CD4-positive, CD25-positive, alpha-beta regulatory T cell (primary cell): ENCODE measurements at regions not wholly inside any gene's neighbourhood (a gene's known extent, or its start where the extent isn't known, plus 50 kb on each side); places are given as distances from the start of the nearest gene placed in this dataset.

Experiments used
- ATAC-seq, 2 donors: fragments of 150-1000 bp; cut with Tn5 transposase; one replicate each; pipeline ENCODE4 v1.10.0; 2021; ENCODE audit warnings: low read depth in 2 of 2, moderate number of reproducible peaks in 2 of 2, moderate library complexity in 1 of 2
- DNase-seq, 3 donors: peaks; one replicate each; pipeline versions ENCODE4 v3.0.0 to v3.0.0-alpha.2; 2012 to 2022; ENCODE audit warnings: mixed read lengths in 1 of 3
- H3K27ac ChIP-seq: one replicate; pipeline ENCODE4 v1.7.0; 2013; ENCODE audit warnings: mild to moderate bottlenecking, low read length; ENCODE audit not compliant: insufficient read depth, poor library complexity, severe bottlenecking
- H3K27me3 ChIP-seq: one replicate; pipeline ENCODE4 v1.7.0; 2013; ENCODE audit warnings: low read length; ENCODE audit not compliant: control insufficient read depth, insufficient read depth
- H3K36me3 ChIP-seq: one replicate; pipeline ENCODE4 v1.7.0; 2013; ENCODE audit warnings: mild to moderate bottlenecking, low read length, moderate library complexity; ENCODE audit not compliant: control insufficient read depth, insufficient read depth
- H3K4me1 ChIP-seq: 2 replicates; pipeline ENCODE4 v1.7.0; 2013; ENCODE audit warnings: mild to moderate bottlenecking, low read length; ENCODE audit not compliant: insufficient read depth, control insufficient read depth, poor library complexity, severe bottlenecking
- H3K4me3 ChIP-seq: one replicate; pipeline ENCODE4 v1.7.0; 2013; ENCODE audit warnings: low read depth, mild to moderate bottlenecking, low read length, moderate library complexity
- H3K9me3 ChIP-seq, 2 experiments: 1 replicate in 1 of 2; 2 replicates in 1 of 2; pipeline ENCODE4 v1.7.0; 2013; ENCODE audit warnings: low read length in 2 of 2, mild to moderate bottlenecking in 1 of 2, moderate library complexity in 1 of 2; ENCODE audit not compliant: control insufficient read depth in 2 of 2
- H3K27ac Mint-ChIP-seq, 3 donors: one replicate each; pipeline ENCODE4 v1.8.0; 2020 to 2022; ENCODE audit warnings: mild to moderate bottlenecking in 3 of 3, mixed read lengths in 3 of 3, moderate library complexity in 2 of 3
- H3K27me3 Mint-ChIP-seq: one replicate; pipeline ENCODE4 v1.8.0; 2022; ENCODE audit warnings: mild to moderate bottlenecking, mixed read lengths
- H3K36me3 Mint-ChIP-seq: one replicate; pipeline ENCODE4 v1.8.0; 2020; ENCODE audit warnings: mixed read lengths
- H3K4me1 Mint-ChIP-seq, 4 donors: one replicate each; pipeline ENCODE4 v1.8.0; 2020 to 2022; ENCODE audit warnings: mixed read lengths in 4 of 4, mild to moderate bottlenecking in 1 of 4
- H3K4me3 Mint-ChIP-seq, 4 donors: one replicate each; pipeline ENCODE4 v1.8.0; 2020 to 2022; ENCODE audit warnings: mild to moderate bottlenecking in 4 of 4, mixed read lengths in 4 of 4, moderate library complexity in 3 of 4
- H3K9me3 Mint-ChIP-seq, 7 donors: one replicate each; pipeline ENCODE4 v1.8.0; 2020 to 2022; ENCODE audit warnings: mixed read lengths in 7 of 7, mild to moderate bottlenecking in 3 of 7, moderate library complexity in 2 of 7

DNA sequence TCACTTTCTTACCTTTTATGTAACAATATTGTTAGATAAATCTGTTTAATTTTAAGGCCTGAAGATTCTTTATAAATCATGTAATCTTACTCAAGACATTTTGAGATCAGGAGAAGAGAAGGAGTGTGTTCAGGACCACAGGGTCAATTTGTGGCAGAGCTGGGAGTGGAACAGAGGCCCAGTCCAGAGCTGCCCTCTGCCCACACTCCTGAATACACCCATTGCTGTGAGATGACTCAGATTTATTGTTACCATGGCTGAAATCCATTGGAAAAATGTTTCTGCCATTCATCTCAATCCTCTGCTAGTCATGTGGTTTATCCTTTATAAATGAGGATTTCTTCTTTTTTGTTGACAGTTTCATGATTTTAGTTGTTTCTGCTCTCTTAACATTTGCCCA lies 100.5 kb upstream of the STXBP6 start:
- Mint-ChIP-seq H3K27me3 (no peaks in the 10 kb centered on the region), H3K4me1 (no peaks in the 10 kb centered on the region), H3K9me3 (no peaks in the 10 kb centered on the region), H3K36me3 (no peaks in the 10 kb centered on the region), H3K27ac (no peak overlapping the region), H3K4me3 (no peak overlapping the region)
- Histone ChIP-seq H3K27ac (no peak overlapping the region), H3K36me3 (no peaks in the 10 kb centered on the region), H3K4me1 (no peaks in the 10 kb centered on the region), H3K9me3 (no peaks in the 10 kb centered on the region), H3K27me3 (no peaks in the 10 kb centered on the region), H3K4me3 (no peak overlapping the region)
- ATAC-seq (no peak), DNase-seq (no peak)

DNA sequence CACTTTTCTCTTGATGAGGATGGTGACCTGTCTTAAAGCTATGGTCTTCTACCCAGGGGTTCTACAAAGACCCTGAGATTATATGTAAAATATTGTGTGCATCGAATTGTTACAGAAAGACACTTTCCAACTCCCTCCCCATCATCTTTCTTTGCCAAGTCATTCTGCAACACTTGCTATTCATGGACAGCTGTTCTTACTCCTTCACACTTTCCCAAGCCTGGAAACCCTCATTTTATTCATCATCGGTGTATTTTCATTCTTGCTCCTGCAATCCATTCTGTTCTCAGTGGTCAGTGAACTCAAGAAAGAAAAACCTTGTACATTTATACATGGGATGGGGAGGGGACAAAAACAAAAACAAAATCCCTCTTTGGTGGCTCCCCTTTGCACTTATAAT lies 90.5 kb upstream of the STXBP6 start:
- DNase-seq (no peak), ATAC-seq (no peak)
- Histone ChIP-seq H3K9me3 (no peaks in the 10 kb centered on the region), H3K36me3 (no peaks in the 10 kb centered on the region), H3K4me1 (no peaks in the 10 kb centered on the region), H3K27ac (no peak overlapping the region), H3K4me3 (no peak overlapping the region), H3K27me3 (no peaks in the 10 kb centered on the region)
- Mint-ChIP-seq H3K4me3 (no peak overlapping the region), H3K36me3 (no peaks in the 10 kb centered on the region), H3K27ac (no peak overlapping the region), H3K9me3 (peaks cover 0 to 3% (median 0%) of the 10 kb centered on the region in 7 donors), H3K27me3 (no peaks in the 10 kb centered on the region), H3K4me1 (no peaks in the 10 kb centered on the region)

- Histone ChIP-seq H3K9me3 (no peaks in the 10 kb centered on the region), H3K27me3 (no peaks in the 10 kb centered on the region), H3K4me1 (no peaks in the 10 kb centered on the region), H3K36me3 (no peaks in the 10 kb centered on the region), H3K4me3 (no peak overlapping the region), H3K27ac (no peak overlapping the region)
- no peaks in the 10 kb centered on the region for H3K27me3 Mint-ChIP-seq
- peaks cover 0 to 4% (median 3%) of the 10 kb centered on the region in 4 donors for H3K4me1 Mint-ChIP-seq
- H3K36me3 Mint-ChIP-seq = no peaks in the 10 kb centered on the region
- no peak overlapping the region for H3K27ac Mint-ChIP-seq
- DNase-seq (no peak), ATAC-seq (no peak)
- no peak overlapping the region for H3K4me3 Mint-ChIP-seq
- peaks cover 0 to 3% (median 0%) of the 10 kb centered on the region in 7 donors for H3K9me3 Mint-ChIP-seq
Measured at GRCh38 chr14:25136811-25137210, 86.9 kb upstream of the STXBP6 start.

DNA sequence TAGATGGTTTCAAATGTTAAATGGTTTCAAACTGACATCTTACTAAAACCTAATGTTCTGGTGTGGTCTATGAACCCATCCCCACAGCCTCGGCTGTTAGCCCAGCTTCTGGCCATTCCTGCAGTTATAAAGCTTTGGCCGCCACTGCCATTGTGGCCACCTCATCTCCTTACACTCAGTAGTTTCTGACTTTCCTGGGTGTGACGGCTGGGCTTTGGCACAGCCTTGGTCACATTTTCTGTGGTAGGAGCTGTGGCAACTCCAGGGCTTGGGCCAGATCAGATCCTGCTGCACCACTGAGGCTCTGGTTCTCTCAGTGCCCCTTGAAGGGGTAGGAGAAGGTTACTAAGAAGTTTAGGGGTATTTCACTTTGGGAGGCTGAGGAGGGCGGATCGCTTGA lies 84.2 kb upstream of the STXBP6 start:
- Mint-ChIP-seq H3K27ac (no peak overlapping the region), H3K4me3 (no peak overlapping the region)

GRCh38 chr14:25132732-25133422 lies 82.9 kb upstream of the STXBP6 start:
- peak overlapping the region in 1 of 3 donors; percentile 54 for H3K27ac Mint-ChIP-seq
- peak; percentile 53 to 77 for ATAC-seq

More for the DNA sequence above, 84.2 kb upstream of the STXBP6 start:
- Histone ChIP-seq H3K27ac (no peak overlapping the region), H3K27me3 (no peaks in the 10 kb centered on the region), H3K4me1 (no peaks in the 10 kb centered on the region), H3K4me3 (no peak overlapping the region), H3K36me3 (no peaks in the 10 kb centered on the region), H3K9me3 (no peaks in the 10 kb centered on the region)
- DNase-seq (no peak), ATAC-seq (no peak)
- Mint-ChIP-seq H3K36me3 (no peaks in the 10 kb centered on the region), H3K4me1 (peaks cover 0 to 5% (median 3%) of the 10 kb centered on the region in 4 donors), H3K27me3 (no peaks in the 10 kb centered on the region), H3K9me3 (peaks cover 0 to 3% (median 0%) of the 10 kb centered on the region in 7 donors)

DNA sequence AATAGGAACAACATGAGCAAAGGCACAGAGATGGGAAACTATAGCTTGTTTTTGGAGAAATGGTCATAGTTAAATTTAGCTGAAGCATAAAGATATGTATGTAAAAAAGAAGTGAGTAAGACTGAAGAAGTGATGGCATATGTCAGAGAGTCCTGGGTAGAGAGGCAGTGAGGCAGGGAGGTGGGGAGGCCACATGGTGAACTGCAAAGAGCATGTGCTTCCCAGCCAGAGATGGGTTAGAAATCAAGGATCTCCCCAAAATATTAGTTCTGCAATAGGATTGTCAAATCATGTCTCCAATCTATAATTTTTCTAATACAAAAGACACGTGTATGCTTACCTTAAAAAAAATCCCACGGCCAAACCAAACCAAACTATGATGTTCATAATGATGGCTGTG lies 82.1 kb upstream of the STXBP6 start:
- Histone ChIP-seq H3K27me3 (no peaks in the 10 kb centered on the region), H3K4me1 (no peaks in the 10 kb centered on the region), H3K36me3 (no peaks in the 10 kb centered on the region), H3K27ac (no peak overlapping the region), H3K9me3 (no peaks in the 10 kb centered on the region), H3K4me3 (no peak overlapping the region)
- DNase-seq (no peak), ATAC-seq (no peak)
- Mint-ChIP-seq H3K4me1 (peaks cover 0 to 5% (median 3%) of the 10 kb centered on the region in 4 donors), H3K27ac (no peak overlapping the region), H3K27me3 (no peaks in the 10 kb centered on the region), H3K9me3 (peaks cover 0 to 3% (median 0%) of the 10 kb centered on the region in 7 donors), H3K36me3 (no peaks in the 10 kb centered on the region), H3K4me3 (no peak overlapping the region)

More at GRCh38 chr14:25132732-25133422, 82.9 kb upstream of the STXBP6 start:
- H3K36me3 Mint-ChIP-seq = no peaks in the 10 kb centered on the region
- Histone ChIP-seq H3K4me3 (no peak overlapping the region), H3K27ac (no peak overlapping the region), H3K4me1 (no peaks in the 10 kb centered on the region), H3K27me3 (no peaks in the 10 kb centered on the region), H3K36me3 (no peaks in the 10 kb centered on the region), H3K9me3 (no peaks in the 10 kb centered on the region)
- H3K9me3 Mint-ChIP-seq = peaks cover 0 to 3% (median 0%) of the 10 kb centered on the region in 7 donors
- no peaks in the 10 kb centered on the region for H3K27me3 Mint-ChIP-seq
- DNase-seq = peak; percentile 1 to 49 (median 8)
- H3K4me3 Mint-ChIP-seq = no peak overlapping the region
- H3K4me1 Mint-ChIP-seq = peaks cover 0 to 5% (median 3%) of the 10 kb centered on the region in 4 donors

- no peak for ATAC-seq
- no peaks in the 10 kb centered on the region for H3K36me3 ChIP-seq
- Mint-ChIP-seq H3K36me3 (no peaks in the 10 kb centered on the region), H3K9me3 (peaks cover 0 to 2% (median 0%) of the 10 kb centered on the region in 7 donors), H3K4me3 (no peak overlapping the region), H3K27ac (no peak overlapping the region), H3K4me1 (no peaks in the 10 kb centered on the region), H3K27me3 (no peaks in the 10 kb centered on the region)
- H3K4me1 ChIP-seq = no peaks in the 10 kb centered on the region
- H3K27ac ChIP-seq = no peak overlapping the region
- H3K9me3 ChIP-seq = no peaks in the 10 kb centered on the region
- H3K4me3 ChIP-seq = no peak overlapping the region
- no peaks in the 10 kb centered on the region for H3K27me3 ChIP-seq
- DNase-seq = no peak
Measured at GRCh38 chr14:25122843-25123242, 72.9 kb upstream of the STXBP6 start.

DNA sequence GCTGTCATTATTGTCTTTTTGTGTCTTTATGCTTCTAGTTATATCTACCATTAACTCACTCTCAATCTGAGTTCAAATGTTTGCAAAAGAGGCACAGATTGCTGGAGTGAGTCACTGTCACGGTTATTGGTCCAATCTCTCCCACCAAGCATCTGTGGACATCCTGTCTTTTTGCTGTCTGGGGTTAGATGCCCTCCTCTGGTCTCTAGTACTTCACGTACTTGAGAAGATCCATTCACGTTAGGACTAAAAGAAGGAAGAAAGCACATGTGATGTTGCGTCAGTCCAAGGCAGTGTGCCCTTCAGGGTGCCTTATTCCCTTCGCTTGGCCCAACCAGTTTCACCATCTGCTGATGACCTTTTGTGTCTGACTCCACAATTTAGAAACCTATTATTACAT lies 72.3 kb upstream of the STXBP6 start:
- Mint-ChIP-seq H3K9me3 (peaks cover 0 to 2% (median 0%) of the 10 kb centered on the region in 7 donors), H3K27ac (no peak overlapping the region), H3K4me3 (no peak overlapping the region), H3K36me3 (no peaks in the 10 kb centered on the region), H3K27me3 (no peaks in the 10 kb centered on the region), H3K4me1 (no peaks in the 10 kb centered on the region)
- DNase-seq = no peak
- ATAC-seq = no peak
- Histone ChIP-seq H3K4me1 (no peaks in the 10 kb centered on the region), H3K36me3 (no peaks in the 10 kb centered on the region), H3K27ac (no peak overlapping the region), H3K9me3 (no peaks in the 10 kb centered on the region), H3K4me3 (no peak overlapping the region), H3K27me3 (no peaks in the 10 kb centered on the region)
